Limb (tissue), 2 donors: ENCODE measurements at regions not wholly inside any gene's neighbourhood (a gene's known extent, or its start where the extent isn't known, plus 50 kb on each side); places are given as distances from the start of the nearest gene placed in this dataset.
A peak's percentile ranks its signal among the peaks of the same experiment; 100 is the strongest.

ENCODE experiments used
- DNase-seq, 2 donors: peaks; one replicate each; pipeline ENCODE4 v3.0.0-alpha.2; 2016; ENCODE audit errors: extremely low spot score in 2 of 2

GRCh38 chr13:67374391-67374790, 144.3 kb upstream of the PCDH9 start:
- DNase-seq = no peak

GRCh38 chr13:67372868-67373464, 142.8 kb upstream of the PCDH9 start:
- no peak for DNase-seq

GRCh38 chr13:67369895-67370660, 139.9 kb upstream of the PCDH9 start:
- DNase-seq = peak in 1 of 2 donors; percentile 7

GRCh38 chr13:67367399-67367798, 137.3 kb upstream of the PCDH9 start:
- DNase-seq = no peak

- no peak for DNase-seq
These were observed 136.4 kb upstream of the PCDH9 start for GRCh38 chr13:67366533-67366932.

GRCh38 chr13:67355812-67356476, 125.8 kb upstream of the PCDH9 start:
- DNase-seq = no peak

- no peak for DNase-seq
These were observed 123.8 kb upstream of the PCDH9 start for GRCh38 chr13:67353941-67354340.

GRCh38 chr13:67353031-67353430, 122.9 kb upstream of the PCDH9 start:
- no peak for DNase-seq

- DNase-seq = no peak
These were observed 121.8 kb upstream of the PCDH9 start for GRCh38 chr13:67351909-67352308.

GRCh38 chr13:67351114-67351513, 121.0 kb upstream of the PCDH9 start:
- DNase-seq = no peak

- DNase-seq = no peak
These were observed 113.6 kb upstream of the PCDH9 start for GRCh38 chr13:67343777-67344176.

GRCh38 chr13:67341406-67341805, 111.3 kb upstream of the PCDH9 start:
- DNase-seq = no peak

GRCh38 chr13:67330149-67330548, 100.0 kb upstream of the PCDH9 start:
- no peak for DNase-seq

- no peak for DNase-seq
These were observed 98.8 kb upstream of the PCDH9 start for GRCh38 chr13:67328895-67329294.

GRCh38 chr13:67318860-67319259, 88.7 kb upstream of the PCDH9 start:
- DNase-seq = no peak

- DNase-seq = no peak
These were observed 88.3 kb upstream of the PCDH9 start for GRCh38 chr13:67318398-67318797.

GRCh38 chr13:67314405-67314804, 84.3 kb upstream of the PCDH9 start:
- no peak for DNase-seq

GRCh38 chr13:67308004-67308772, 78.1 kb upstream of the PCDH9 start:
- DNase-seq = no peak

GRCh38 chr13:67306742-67307141, 76.6 kb upstream of the PCDH9 start:
- DNase-seq = no peak

- no peak for DNase-seq
These were observed 73.7 kb upstream of the PCDH9 start for GRCh38 chr13:67303661-67304333.

GRCh38 chr13:67299751-67300150, 69.6 kb upstream of the PCDH9 start:
- no peak for DNase-seq
